HG02759 (cell line): ENCODE measurements at regions not wholly inside any gene's neighbourhood (a gene's known extent, or its start where the extent isn't known, plus 50 kb on each side); places are given as distances from the start of the nearest gene placed in this dataset.
"Not testable (repeated sequence)": the region's sequence is repeated elsewhere in the genome, so short reads cannot be mapped to it uniquely, and the experiment has no call there.

Experiments used
- ATAC-seq: cut with Tn5 transposase; IDR thresholded peaks from one replicate; pipeline ENCODE4 v1.9.1; 2021; ENCODE audit warnings: mild to moderate bottlenecking, moderate library complexity; ENCODE audit not compliant: unreplicated experiment

DNA sequence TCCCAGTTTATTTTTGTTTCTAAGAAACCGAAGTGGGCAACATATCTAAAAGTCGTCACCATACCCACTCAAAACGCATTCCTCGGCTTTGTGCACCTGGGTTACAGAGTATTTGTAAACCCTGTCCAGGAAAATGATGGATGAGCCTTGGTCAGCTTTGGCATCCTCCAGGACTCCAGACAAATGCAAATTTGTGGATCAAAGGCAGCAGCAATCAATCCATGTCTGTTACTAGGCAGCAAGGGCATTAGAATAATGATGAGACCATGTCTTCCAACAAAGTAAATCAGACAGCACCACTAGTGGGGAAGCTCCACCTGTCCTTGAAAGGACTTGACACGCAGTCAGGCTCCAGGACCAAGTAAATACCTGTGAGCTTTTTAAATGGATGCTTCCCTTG is 672.6 kb upstream of the GYPC start:
- ATAC-seq: no peak

DNA sequence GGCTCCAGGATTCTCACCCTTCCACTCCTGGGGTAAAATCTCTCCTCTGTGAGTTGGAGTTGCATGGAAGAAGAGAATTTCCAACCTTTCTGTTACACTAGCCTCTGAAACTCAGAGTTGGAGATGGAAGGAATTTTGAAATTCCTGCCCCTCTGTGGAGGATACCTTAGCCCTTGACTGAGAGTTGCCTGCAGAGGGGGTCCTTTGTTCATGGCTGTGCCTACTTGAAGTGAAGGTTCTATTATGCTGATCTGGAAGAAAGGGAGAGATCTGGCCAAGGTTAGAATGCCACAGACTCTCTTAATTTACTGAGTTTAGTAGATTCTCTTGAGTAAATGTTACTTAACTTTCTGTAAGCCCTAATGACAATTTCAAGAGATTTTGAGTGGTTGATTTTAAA is 626.6 kb upstream of the GYPC start:
- no peak for ATAC-seq

DNA sequence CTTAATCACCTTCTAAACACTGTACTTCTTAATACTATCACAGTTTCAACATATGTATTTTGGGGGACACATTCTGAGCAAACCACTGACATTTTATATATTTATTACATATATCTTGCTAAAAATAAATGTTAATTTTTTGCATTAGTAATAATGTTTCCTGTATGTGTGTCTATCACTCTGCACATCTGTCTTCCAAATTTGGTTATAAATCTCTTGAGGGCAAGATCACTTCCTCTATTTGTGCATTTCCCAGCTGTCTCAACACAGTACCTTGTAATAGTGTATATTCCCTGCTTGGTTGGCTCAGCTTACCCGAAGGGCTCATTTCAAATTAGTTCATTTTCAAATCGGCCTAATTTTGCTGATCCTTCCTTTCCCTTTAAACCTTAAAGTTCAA is 617.1 kb upstream of the GYPC start:
- no peak for ATAC-seq

DNA sequence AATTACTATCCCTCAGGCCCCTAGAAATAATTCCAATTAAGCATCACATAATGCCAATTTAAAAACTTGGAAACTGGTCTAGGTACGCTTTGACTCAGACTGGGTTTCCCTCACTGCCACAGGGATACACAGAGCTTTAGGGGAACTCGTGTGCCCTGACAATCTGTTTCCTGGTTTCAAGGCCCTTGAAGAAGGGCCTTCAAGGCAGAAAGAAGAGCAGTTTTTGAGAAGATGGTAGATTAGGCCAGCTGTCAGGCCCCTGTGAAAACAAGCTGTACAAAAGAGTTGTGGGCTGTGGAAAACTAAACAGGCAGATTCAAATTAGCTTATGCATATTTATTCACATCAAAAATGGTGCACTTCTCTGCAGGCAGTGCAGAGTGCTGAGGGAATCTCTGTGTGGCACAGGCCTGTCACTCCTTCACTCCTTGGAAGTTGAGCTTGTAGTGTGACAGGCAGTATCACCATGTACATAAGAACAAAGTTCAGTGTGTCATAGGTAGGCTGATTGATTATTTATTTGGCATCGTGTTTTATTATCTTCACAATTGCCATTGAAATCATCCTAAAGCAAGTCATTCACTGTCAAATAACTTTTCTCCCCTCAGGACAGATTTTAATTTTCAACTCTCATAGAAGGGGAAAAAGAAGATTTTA is 614.4 kb upstream of the GYPC start:
- no peak for ATAC-seq

DNA sequence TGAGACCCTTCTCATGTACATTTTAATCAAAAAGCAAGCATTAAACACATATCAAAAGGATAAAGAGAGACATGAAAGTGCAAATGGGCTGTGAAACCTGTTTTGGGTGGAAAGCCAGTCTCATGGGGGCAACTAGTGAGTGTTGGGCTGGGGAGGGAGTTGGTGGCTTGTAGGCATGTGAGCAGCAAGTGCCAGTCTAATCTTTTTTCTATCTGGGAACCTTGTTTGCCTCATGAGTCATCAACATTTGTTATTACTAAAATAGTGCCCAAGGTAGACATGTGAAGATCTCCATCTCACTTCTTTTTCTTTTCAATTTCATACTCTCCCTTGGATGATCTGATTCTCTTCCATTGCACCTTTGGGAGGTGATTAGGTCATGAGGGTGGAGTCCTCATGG is 613.9 kb upstream of the GYPC start:
- no peak for ATAC-seq

DNA sequence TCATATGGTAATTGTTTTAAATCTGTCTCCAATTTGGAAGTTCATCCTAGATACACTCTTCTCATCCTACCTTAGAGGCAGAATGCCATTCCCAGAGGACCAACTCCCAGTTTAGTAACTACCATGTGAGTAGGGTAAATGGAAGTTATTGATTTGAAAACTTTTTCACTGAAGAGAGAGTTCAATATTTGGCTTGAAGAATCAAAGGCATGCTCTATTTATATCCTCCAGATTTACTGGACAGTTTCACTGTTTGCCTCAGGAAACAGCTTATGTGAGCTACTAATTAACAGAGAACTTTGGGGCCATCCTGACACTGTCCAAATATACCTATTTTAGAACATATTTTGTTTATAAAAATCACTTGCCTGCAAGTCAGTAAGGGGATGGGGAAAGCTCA is 607.2 kb upstream of the GYPC start:
- no peak for ATAC-seq

DNA sequence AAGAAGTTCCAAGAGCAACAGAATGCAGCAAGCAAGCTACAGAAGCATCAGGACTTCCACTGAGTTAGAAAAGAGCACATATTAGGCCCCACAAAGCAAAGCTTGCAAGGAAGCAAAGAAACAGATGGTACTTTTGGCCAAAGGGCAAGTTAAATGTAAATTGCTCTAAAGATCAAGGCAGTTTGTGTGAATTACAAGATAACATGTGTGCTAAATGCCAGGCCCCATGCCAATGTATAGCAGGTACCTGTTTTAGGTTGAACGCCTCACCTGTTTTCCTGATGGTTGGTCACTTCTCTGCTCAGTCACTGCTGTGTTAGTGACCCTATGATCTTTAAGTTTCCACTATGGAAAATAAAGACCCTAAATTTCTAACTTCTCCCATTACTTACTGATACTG is 606.5 kb upstream of the GYPC start:
- no peak for ATAC-seq

DNA sequence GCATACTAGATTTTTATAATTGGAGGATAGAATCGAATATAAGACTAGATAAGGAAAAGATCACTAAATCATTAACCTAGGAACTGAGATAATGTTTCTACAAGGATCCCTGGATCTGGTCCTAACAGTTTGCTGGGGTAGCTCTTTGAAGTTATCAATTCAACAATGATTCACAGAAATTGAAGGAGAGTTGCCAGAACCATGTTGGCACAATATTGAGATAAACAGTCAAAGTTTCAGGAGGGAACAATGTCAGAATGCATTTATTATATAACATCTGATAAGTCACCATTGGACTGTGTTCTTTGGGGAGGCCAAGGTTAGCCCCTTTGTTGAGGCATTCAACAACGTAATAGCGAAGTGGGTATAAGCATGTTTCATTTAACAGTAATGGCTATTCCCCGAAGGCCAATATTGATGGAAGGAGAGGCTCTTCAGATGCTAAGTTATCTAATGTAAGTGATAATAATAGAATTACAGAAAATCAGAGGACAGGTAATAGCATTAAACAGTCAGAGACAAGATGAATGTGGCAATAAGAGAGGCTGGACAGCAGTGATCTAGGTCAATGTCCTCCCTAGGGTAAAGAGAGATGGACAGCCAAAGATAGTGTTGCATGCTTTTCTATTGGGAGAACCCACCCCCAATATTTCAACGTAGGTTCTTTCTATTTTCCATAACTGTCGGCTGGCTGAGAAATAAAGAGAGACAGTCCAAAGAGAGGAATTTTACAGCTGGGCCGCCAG is 604.8 kb upstream of the GYPC start:
- no peak for ATAC-seq

DNA sequence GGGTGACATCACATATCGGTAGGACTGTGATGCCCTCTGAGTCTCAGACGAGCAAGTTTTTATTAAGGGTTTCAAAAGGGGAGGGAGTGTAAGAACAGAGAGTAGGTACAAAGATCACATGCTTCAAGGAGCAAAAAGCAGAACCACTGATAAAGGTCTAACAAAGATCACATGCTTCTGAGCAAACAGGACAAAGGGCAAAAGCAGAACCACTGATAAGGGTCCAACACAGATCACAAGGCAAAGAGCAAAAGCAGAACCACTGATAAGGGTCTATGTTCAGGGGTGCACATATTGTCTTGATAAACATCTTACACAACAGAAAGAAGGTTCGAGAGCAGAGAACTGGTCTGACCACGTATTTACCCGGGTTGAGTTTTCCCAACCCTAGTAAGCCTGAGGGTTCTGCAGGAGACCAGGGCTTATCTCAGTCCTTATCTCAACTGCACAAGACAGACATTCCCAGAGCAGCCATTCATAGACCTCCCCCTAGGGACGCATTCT is 604.2 kb upstream of the GYPC start:
- not testable (repeated sequence) for ATAC-seq

DNA sequence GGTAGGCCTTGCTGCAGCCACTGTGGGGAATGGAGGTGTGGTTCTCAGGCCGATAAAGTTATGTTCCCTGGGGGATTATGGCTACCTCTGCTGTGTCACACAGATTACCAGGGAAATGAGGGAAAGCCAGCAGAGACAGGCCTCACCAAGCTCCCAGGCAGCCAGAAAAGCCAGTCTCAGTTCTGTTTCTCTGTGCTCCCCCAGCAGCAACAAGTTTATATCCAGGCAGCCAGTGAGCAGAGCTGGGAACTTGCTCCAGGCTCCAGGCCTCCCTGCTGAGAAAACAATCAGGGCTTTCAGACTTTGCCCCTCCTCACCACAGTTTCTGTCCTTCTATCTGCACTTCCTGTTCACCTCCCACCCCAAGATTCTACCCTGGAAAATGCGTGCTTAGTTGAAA is 596.6 kb upstream of the GYPC start:
- ATAC-seq: no peak

DNA sequence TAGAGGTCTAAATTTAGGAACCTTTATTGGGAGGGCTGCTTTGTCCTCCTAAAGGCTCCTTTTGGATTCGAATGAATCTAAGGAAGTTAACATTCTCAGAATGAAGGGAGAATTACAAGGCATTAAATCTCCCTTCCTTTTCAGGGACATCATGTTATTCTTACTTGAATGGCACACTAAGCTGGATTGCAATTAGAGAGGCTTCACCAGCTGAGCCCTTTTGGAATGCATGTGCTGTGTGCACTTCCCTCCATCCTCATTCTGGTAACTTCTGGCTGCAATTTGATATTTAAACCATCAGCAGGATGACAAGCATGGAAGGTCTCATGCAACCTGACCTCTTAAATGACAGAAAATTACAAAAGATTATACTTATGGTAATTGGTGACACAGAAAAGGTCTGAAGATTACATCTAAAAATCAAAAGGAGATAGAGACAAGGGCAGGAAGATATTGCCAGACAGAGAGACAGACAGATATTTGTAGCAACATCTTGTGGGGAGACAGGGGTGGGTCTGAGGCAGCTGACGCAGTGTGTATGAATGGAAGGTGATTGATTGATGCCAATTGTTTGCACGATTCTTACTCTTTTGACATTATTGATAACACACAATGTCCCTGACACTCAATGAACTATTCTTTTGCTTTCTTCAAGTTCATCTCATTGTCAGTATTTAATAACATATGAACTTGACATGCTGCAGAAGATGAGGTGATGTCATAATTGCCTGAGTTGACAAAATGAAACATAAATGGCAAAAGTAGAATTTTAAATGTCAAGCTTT is 570.8 kb upstream of the GYPC start:
- no peak for ATAC-seq

DNA sequence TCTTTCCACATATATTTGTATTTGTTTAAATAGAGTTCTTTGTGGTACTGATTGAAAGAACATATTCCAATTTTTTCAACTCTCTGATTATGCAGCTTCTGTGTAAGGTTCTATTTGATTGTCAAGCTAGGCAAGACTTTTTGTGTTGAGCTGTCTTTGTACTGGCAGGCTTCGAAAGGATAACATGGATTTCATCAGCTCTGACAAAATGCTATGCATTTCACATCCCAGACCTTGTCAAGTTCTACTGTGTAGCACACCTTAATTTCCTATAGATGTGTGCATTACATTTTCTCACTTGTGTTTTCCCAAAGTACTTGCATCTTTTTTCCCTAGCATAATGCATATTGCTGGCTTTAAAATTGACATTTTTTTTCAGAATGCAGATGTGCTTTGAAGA is 555.0 kb upstream of the GYPC start:
- no peak for ATAC-seq

DNA sequence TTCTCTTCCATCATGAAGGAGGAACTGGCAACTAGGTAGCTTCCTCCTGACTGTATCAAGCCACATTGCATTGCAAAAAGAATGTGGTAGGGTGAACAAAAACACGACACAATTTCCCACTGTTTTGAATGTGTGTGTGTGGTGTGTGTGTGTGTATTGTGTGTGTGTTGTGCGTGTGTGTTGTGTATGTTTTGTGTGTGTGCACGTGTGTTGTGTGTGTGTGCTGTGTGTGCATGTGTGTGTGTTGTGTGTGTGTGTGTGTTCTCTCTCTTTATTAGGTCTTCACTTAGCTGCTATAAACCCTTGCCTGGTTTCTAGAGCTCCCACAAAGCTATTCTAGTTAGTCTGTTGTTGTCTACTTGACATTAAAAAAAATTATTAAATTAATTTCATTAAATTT is 550.0 kb upstream of the GYPC start:
- no peak for ATAC-seq

DNA sequence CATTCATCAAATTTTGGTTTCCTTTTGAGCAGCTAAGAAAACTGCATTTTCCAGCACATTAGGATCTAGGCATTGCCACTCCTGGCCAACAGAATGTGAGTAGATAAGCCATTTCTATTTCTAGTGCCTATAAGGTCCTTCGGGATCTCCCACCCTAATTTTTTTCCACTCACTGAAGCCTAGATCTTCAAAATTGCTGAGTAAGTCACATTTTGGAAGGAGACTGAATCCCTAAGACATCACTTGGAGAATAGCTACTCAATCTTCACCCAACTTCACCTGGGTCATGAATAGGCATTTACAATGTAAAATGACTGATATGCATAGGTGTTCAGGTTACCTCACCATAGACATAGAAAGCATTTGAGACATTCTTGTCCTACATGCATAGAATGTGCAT is 548.1 kb upstream of the GYPC start:
- no peak for ATAC-seq

DNA sequence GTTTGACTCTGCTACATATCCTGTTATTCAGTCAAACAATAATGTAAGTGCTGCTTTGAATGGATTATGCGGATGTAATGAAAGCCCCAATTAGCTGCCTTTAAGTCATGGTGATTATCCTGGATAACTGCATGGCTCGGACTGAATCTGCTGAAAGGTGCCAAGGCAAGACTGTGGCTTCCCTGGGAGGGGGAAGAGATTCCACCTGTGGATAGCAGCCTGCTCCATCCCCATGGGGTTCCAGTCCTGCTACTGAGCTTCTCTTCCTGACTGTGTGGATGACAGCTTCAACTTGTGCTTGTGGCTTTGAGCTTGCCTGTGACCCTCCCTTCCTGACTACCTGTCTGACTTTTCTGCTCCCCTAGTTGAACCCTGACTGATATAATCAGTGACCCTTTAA is 540.0 kb upstream of the GYPC start:
- ATAC-seq: no peak

DNA sequence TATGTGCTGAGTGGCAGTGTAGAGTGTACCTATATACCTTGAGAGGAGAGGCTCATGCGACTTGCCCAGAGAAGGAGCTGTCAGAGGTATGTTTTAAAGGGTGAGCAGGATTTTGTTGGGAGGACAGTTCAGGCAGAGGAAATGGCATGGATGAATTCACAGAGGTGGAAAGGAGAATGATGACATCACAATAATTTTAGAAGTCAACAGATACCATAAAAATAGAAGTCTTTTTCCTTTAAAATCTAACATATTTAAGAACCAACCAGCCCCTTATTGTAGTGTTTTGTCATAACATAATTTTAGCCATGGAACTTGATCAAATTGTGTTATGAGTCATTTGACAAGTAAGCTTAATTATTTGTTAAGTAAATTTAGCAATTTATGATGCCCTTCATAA is 538.1 kb upstream of the GYPC start:
- no peak for ATAC-seq

DNA sequence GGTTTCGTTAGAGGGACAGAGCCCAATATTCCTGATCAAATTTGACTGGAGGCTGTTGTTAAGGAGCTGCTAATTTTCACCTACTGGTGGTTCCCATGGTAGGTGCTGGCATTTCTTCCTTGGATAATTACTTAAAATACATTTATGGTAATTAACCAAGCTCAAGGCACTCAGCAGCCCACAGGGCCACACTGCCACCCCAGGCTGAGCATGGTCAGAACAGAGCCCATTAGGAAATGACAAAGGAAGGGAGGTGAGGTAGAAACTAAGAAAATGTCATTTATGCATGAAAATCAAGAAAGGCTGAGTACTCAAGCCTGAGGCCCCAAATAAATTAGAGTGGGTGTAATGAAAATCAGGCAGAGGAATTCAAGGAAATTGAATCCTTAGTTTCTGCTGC is 510.2 kb upstream of the GYPC start:
- ATAC-seq: no peak

DNA sequence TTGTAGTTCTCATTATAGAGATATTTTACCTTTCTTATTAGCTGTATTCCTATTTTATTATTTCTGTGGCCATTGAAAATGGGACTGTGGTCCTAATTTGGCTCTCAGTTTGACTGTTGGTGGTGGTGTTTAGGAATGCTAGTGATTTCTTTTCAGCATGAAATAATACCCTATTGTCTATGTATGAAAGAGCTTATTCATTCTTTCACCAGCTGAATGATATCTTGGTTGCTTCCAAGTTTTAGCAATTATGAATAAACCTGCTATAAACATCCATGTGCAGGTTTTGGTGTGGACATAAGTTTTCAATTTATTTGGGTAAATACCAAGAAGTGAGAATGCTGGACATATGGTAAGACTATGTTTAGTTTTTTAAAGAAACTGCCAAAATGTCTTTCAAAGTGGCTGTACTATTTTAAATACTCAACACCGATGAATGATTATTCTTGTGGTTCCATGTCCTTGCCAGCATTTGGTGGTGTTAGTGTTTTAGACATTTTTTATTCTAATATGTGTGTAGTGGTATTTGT is 501.6 kb upstream of the GYPC start:
- ATAC-seq: no peak

DNA sequence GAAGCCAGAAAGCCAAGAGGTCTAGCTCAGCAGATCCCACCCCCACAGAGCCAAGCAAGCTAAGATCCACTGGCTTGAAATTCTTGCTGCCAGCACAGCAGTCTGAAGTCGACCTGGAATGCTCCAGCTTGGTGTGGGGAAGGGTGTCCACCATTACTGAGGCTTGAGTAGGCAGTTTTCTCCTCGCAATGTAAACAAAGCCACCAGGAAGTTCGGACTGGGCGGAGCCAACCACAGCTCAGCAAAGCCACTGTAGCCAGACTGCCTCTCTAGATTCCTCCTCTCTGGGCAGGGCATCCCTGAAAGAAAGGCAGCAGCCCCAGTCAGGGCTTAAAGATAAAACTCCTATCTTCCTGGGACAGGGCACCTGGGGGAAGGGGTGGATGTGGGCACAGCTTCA is 495.0 kb upstream of the GYPC start:
- not testable (repeated sequence) for ATAC-seq

DNA sequence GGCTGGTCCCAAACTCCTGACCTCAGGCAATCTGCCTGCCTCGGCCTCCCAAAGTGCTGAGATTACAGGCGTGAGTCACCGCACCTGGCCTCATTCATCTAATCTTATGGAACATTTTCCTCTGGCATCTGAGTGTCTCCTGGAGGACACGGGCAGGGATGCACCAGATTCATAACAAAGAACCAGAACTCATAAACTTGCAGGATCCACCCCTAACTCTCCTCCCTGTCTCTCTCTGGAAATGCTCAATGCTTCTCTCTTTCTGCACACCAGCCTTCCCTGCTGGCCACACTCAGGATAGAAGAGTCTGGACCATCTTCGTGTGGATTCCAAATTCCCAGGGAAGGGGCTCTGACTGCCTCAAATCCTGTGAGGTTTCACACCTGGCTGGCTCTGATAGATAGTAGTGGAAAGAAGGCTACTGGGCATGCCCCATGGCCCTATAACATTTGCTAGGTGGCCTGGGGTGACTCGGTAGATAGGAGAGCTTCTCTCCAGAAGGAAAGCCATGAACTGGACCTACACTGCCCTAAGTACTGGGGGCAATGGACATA is 483.2 kb upstream of the GYPC start:
- ATAC-seq: no peak

DNA sequence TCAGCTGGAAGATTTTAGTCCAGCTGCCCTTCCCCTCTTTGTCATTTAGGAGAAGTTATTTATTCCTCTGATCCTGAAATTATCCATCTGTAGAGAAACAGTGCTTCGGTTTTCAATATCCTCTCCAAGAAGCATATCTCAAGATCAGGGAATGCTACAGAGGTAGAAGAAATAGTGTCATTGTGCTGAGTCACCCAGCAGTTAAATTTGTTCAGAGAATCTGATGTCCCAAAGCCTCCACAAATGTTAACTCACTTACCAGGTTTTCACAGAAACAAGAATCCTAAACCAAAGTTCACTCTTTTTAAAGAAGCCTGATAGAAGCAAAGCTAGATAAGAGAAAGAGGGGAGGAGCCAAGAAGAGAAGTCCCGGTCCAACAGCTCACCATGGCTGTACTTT is 480.7 kb upstream of the GYPC start:
- no peak for ATAC-seq
